Type B pancreatic cell (in vitro differentiated cells): ENCODE measurements at regions not wholly inside any gene's neighbourhood (a gene's known extent, or its start where the extent isn't known, plus 50 kb on each side); places are given as distances from the start of the nearest gene placed in this dataset.

Experiments
- DNase-seq: peaks from one replicate; pipeline ENCODE4 v3.0.0; 2021; ENCODE audit warnings: mixed read lengths; ENCODE audit not compliant: unreplicated experiment; ENCODE audit errors: extremely low spot score
- H3K27ac Mint-ChIP-seq: 2 replicates; pipeline ENCODE4 v1.8.0; 2021; ENCODE audit warnings: mild to moderate bottlenecking, mixed read lengths
- H3K27me3 Mint-ChIP-seq: 2 replicates; pipeline ENCODE4 v1.8.0; 2021; ENCODE audit warnings: mixed read lengths
- H3K36me3 Mint-ChIP-seq: 2 replicates; pipeline ENCODE4 v1.8.0; 2021; ENCODE audit warnings: mixed read lengths
- H3K4me1 Mint-ChIP-seq: one replicate; pipeline ENCODE4 v1.8.0; 2021; ENCODE audit warnings: mixed read lengths; ENCODE audit not compliant: unreplicated experiment
- H3K4me3 Mint-ChIP-seq: 2 replicates; pipeline ENCODE4 v1.8.0; 2021; ENCODE audit warnings: mild to moderate bottlenecking, mixed read lengths
- H3K9me3 Mint-ChIP-seq: 2 replicates; pipeline ENCODE4 v1.8.0; 2021; ENCODE audit warnings: mixed read lengths
- CTCF ChIP-seq: fragments of 200-600 bp; sonication (generic); conservative IDR thresholded peaks from 2 replicates; pipeline ENCODE4 v1.5.0; 2021; ENCODE audit warnings: antibody characterized with exemption, mild to moderate bottlenecking

GRCh38 chr12:94059394-94060368, 88.7 kb upstream of the PLXNC1 start:
- no peak overlapping the region for H3K4me3 Mint-ChIP-seq
- no peak overlapping the region for H3K27ac Mint-ChIP-seq
- peaks cover 15% of the 10 kb centered on the region for H3K4me1 Mint-ChIP-seq
- no peak for DNase-seq
- no peaks in the 10 kb centered on the region for H3K27me3 Mint-ChIP-seq
- TF ChIP-seq CTCF: no peak
- H3K36me3 Mint-ChIP-seq: no peaks in the 10 kb centered on the region
- no peaks in the 10 kb centered on the region for H3K9me3 Mint-ChIP-seq

- H3K27me3 Mint-ChIP-seq: peaks cover 9% of the 10 kb centered on the region
- H3K36me3 Mint-ChIP-seq: no peaks in the 10 kb centered on the region
- DNase-seq: no peak
- no peak overlapping the region for H3K27ac Mint-ChIP-seq
- peaks cover 14% of the 10 kb centered on the region for H3K4me1 Mint-ChIP-seq
- H3K9me3 Mint-ChIP-seq: peaks cover 4% of the 10 kb centered on the region
- TF ChIP-seq CTCF: no peak
- no peak overlapping the region for H3K4me3 Mint-ChIP-seq
These were observed 86.2 kb upstream of the PLXNC1 start for GRCh38 chr12:94062194-94062593.

GRCh38 chr12:94062796-94063635, 85.4 kb upstream of the PLXNC1 start:
- Mint-ChIP-seq H3K9me3 (peaks cover 4% of the 10 kb centered on the region), H3K4me1 (peaks cover 6% of the 10 kb centered on the region), H3K27ac (no peak overlapping the region), H3K4me3 (no peak overlapping the region), H3K27me3 (peaks cover 13% of the 10 kb centered on the region), H3K36me3 (no peaks in the 10 kb centered on the region)
- DNase-seq: no peak
- no peak for TF ChIP-seq CTCF

- peaks cover 2% of the 10 kb centered on the region for H3K9me3 Mint-ChIP-seq
- H3K36me3 Mint-ChIP-seq: no peaks in the 10 kb centered on the region
- no peak overlapping the region for H3K27ac Mint-ChIP-seq
- DNase-seq: no peak
- peaks cover 17% of the 10 kb centered on the region for H3K27me3 Mint-ChIP-seq
- H3K4me3 Mint-ChIP-seq: no peak overlapping the region
- H3K4me1 Mint-ChIP-seq: peaks cover 14% of the 10 kb centered on the region
- TF ChIP-seq CTCF: no peak
These were observed 77.9 kb upstream of the PLXNC1 start for GRCh38 chr12:94070520-94070919.

- no peaks in the 10 kb centered on the region for H3K9me3 Mint-ChIP-seq
These were observed 77.1 kb upstream of the PLXNC1 start for GRCh38 chr12:94071258-94071657.

More at GRCh38 chr12:94071258-94071657, 77.1 kb upstream of the PLXNC1 start:
- Mint-ChIP-seq H3K4me1 (peaks cover 14% of the 10 kb centered on the region), H3K4me3 (no peak overlapping the region), H3K27ac (no peak overlapping the region), H3K27me3 (peaks cover 15% of the 10 kb centered on the region), H3K36me3 (no peaks in the 10 kb centered on the region)
- no peak for TF ChIP-seq CTCF
- DNase-seq: no peak
